Testis (tissue), 2 donors: ENCODE measurements at regions not wholly inside any gene's neighbourhood (a gene's known extent, or its start where the extent isn't known, plus 50 kb on each side); places are given as distances from the start of the nearest gene placed in this dataset.

Experiments
- DNase-seq: peaks from one replicate; pipeline ENCODE4 v3.0.0-alpha.2; 2019
- H3K27ac ChIP-seq, 2 donors: fragments of 200-600 bp; sonication (generic); one replicate each; pipeline ENCODE4 v1.5.1; 2019
- H3K27me3 ChIP-seq: fragments of 200-600 bp; sonication (generic); one replicate; pipeline ENCODE4 v1.5.1; 2019
- H3K36me3 ChIP-seq: fragments of 200-600 bp; sonication (generic); one replicate; pipeline ENCODE4 v1.5.1; 2017; ENCODE audit warnings: low read depth; ENCODE audit errors: missing control alignments
- H3K4me1 ChIP-seq: fragments of 200-600 bp; sonication (generic); one replicate; pipeline ENCODE4 v1.5.1; 2019
- H3K4me3 ChIP-seq, 2 donors: fragments of 200-600 bp; sonication (generic); one replicate each; pipeline ENCODE4 v1.5.1; 2017 to 2019
- H3K9me3 ChIP-seq: fragments of 200-600 bp; sonication (generic); one replicate; pipeline ENCODE4 v1.5.1; 2017
- CTCF ChIP-seq, 3 experiments: fragments of 450-650 bp in 2 of 3; fragments of 200-600 bp in 1 of 3; sonication (generic) in 1 of 3; IDR thresholded peaks; one replicate each; pipeline ENCODE4 v1.5.1; 2016 to 2019; ENCODE audit warnings: antibody characterized with exemption in 3 of 3, mild to moderate bottlenecking in 2 of 3, moderate library complexity in 1 of 3
- POLR2A ChIP-seq: fragments of 450-650 bp; IDR thresholded peaks from one replicate; pipeline ENCODE4 v1.6.1; 2017; ENCODE audit warnings: antibody characterized with exemption, mild to moderate bottlenecking, moderate library complexity
- WGBS, 2 donors: methylation state at CpG; one replicate each; pipeline ENCODE4 v1.1.5; 2018; 5-methylcytosine and 5-hydroxymethylcytosine counted together
- intact Hi-C: fragments of 100-400 bp; cut with DNase I; formaldehyde crosslinking; loops from one replicate; pipeline ENCODE4 v1.15.1; 2023; ENCODE audit warnings: low total_unique reads
- small RNA-seq, 2 donors: library from RNA; depleted of rRNA; stranded (forward); fragments of <200 nt; gene quantifications; one replicate each; pipeline ENCODE3, GENCODE V24; 2016

DNA sequence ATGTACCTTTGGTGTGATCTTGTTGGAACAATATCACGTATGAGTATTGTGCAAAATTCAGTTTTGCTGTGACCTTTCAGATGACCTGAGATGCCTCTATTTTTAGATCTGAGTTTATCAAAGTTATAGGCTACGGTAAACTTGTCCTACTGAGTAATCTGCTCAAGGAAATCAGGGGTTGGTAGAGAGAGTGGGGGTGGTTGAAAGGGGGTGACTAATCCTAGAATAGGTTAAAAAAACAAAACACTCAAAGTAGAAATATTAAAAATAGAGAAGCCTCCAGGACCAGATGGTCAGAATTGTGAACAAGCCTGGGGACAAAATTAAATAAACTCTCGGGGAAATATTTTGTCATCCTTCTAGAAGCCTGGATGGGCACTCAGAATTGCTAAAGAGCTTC lies 59.9 kb upstream of the C11orf87 start:
- no peak overlapping the region for H3K27ac ChIP-seq
- 62 to 69% methylated on average over 3 of the region's 3 CpGs for WGBS, 2 donors
- intact Hi-C loops, result no loop called here
- H3K9me3 ChIP-seq, result no peaks in the 10 kb centered on the region
- DNase-seq, result no peak
- H3K4me1 ChIP-seq, result no peaks in the 10 kb centered on the region
- no peaks in the 10 kb centered on the region for H3K27me3 ChIP-seq
- no peaks in the 10 kb centered on the region for H3K36me3 ChIP-seq
- no peak overlapping the region for H3K4me3 ChIP-seq
- TF ChIP-seq CTCF (IDR thresholded peaks at IDR 0.05) (no peak), POLR2A (no peak)

- TF ChIP-seq CTCF (IDR thresholded peaks at IDR 0.05) (no peak), POLR2A (no peak)
- DNase-seq, result no peak
- H3K4me3 ChIP-seq, result no peak overlapping the region
- H3K27ac ChIP-seq, result no peak overlapping the region
- H3K4me1 ChIP-seq, result no peaks in the 10 kb centered on the region
- H3K9me3 ChIP-seq, result no peaks in the 10 kb centered on the region
- intact Hi-C loops, result no loop called here
- H3K27me3 ChIP-seq, result no peaks in the 10 kb centered on the region
- 92 to 94% methylated on average over 3 of the region's 3 CpGs for WGBS, 2 donors
- no peaks in the 10 kb centered on the region for H3K36me3 ChIP-seq
These were observed 58.3 kb upstream of the C11orf87 start for GRCh38 chr11:109363682-109364081.

DNA sequence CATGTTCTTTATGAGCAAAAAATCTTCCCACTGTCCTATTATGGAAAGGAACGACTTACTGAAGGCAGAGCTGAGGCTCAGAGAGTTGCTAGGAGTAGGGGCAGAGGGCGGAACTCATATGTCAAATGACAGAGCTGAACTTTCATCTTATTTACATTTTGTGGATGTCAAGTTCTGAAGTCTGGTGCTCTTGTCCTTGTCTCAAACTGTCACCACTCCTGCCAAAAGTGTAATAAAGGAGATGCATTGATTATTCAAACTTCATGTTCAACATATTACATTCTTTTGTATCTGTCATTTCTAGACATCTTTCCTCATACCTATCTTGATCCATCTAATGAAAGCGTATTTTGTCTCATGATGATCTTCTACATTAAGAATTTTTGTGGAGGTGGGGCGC lies 57.1 kb upstream of the C11orf87 start:
- Histone ChIP-seq H3K4me3 (no peak overlapping the region), H3K27ac (no peak overlapping the region), H3K9me3 (no peaks in the 10 kb centered on the region), H3K4me1 (no peaks in the 10 kb centered on the region), H3K36me3 (no peaks in the 10 kb centered on the region), H3K27me3 (no peaks in the 10 kb centered on the region)
- WGBS, 2 donors, result 89% methylated on average over 4 of the region's 4 CpGs
- TF ChIP-seq POLR2A (no peak), CTCF (IDR thresholded peaks at IDR 0.05) (no peak)
- no peak for DNase-seq
- intact Hi-C loops, result no loop called here

GRCh38 chr11:109371444-109372176 lies 50.4 kb upstream of the C11orf87 start:
- intact Hi-C loops, result no loop called here
- no peak for DNase-seq
- no peak overlapping the region for H3K27ac ChIP-seq
- no peaks in the 10 kb centered on the region for H3K36me3 ChIP-seq
- H3K27me3 ChIP-seq, result no peaks in the 10 kb centered on the region
- TF ChIP-seq CTCF (IDR thresholded peaks at IDR 0.05), result no peak
- TF ChIP-seq POLR2A, result no peak
- no peaks in the 10 kb centered on the region for H3K9me3 ChIP-seq
- H3K4me3 ChIP-seq, result no peak overlapping the region
- 61 to 64% methylated on average over 2 of the region's 2 CpGs for WGBS, 2 donors
- no peaks in the 10 kb centered on the region for H3K4me1 ChIP-seq

Small RNAs in the stretch of these regions (small RNA-seq; reads per million reads assigned to genes)
- gene RF00157, result 0 reads per million in 2 donors
- 0 reads per million in 2 donors for gene RNA5SP349
- gene RNU6-654P, result 0 reads per million in 2 donors
